K562 (cell line): ENCODE measurements at regions not wholly inside any gene's neighbourhood (a gene's known extent, or its start where the extent isn't known, plus 50 kb on each side); places are given as distances from the start of the nearest gene placed in this dataset.

Source experiments
- ATAC-seq: fragments of 200-7000 bp; cut with Tn5 transposase; 3 replicates; pipeline ENCODE4 v1.9.1; 2020; ENCODE audit warnings: moderate library complexity
- BruUV-seq: library from RNA; stranded (reverse); fragments of 400-500 nt; replicated peaks from 2 replicates; lab custom pipeline; 2021; lab: Mats Ljungman, UMichigan
- CTCF ChIA-PET: fragments of 300-600 bp; formaldehyde crosslinking; extraction: SDS; loops from one replicate; lab custom pipeline; 2021; ENCODE audit warnings: low intra/inter-chr PET ratio; lab: Yijun Ruan, JAX
- POLR2A ChIA-PET: fragments of 300-600, 350-650 bp; sonication (Branson Sonifier 250); formaldehyde crosslinking; extraction: SDS; loops from one replicate; lab custom pipeline; 2021; ENCODE audit warnings: antibody characterized with exemption, inconsistent platforms; lab: Yijun Ruan, JAX
- DNase-seq, 4 experiments: peaks; one replicate each; pipeline versions ENCODE4 v3.0.0 to v3.0.0-alpha.2; 2011 to 2018; ENCODE audit warnings: low spot score in 3 of 4, mixed read lengths in 3 of 4; ENCODE audit errors: extremely low read depth in 1 of 4
- FAIRE-seq: peaks from 2 replicates; lab custom pipeline; 2011; peaks lifted over from hg19 to GRCh38; lab: Jason Lieb, UNC
- H2AFZ ChIP-seq: 2 replicates; pipeline ENCODE4 v1.6.0; 2011; ENCODE audit warnings: low read depth, low read length, control low read depth, inconsistent platforms
- H3K27ac ChIP-seq: fragments of 200-600 bp; 3 replicates; pipeline ENCODE4 v1.8.0; 2011; ENCODE audit warnings: low read depth, mild to moderate bottlenecking, control low read depth, inconsistent platforms, low read length, moderate library complexity, mixed read lengths; ENCODE audit errors: extremely low read depth
- H3K27me3 ChIP-seq, 2 experiments: fragments of 300-600 bp in 1 of 2; 2 replicates in 1 of 2; 3 replicates in 1 of 2; pipeline versions ENCODE4 v1.6.0 to v1.8.0; 2011; ENCODE audit warnings: inconsistent platforms in 2 of 2, low read length in 2 of 2, mild to moderate bottlenecking in 1 of 2, mixed read lengths in 1 of 2, moderate library complexity in 1 of 2; ENCODE audit not compliant: control insufficient read depth in 2 of 2, insufficient read depth in 2 of 2
- H3K36me3 ChIP-seq: fragments of 300-600 bp; 3 replicates; pipeline ENCODE4 v1.8.0; 2011; ENCODE audit warnings: mild to moderate bottlenecking, low read length, inconsistent platforms; ENCODE audit not compliant: control insufficient read depth, insufficient read depth
- H3K4me1 ChIP-seq, 2 experiments: fragments of 200-600 bp in 1 of 2; replicated peaks in 1 of 2; 2 replicates in 1 of 2; 3 replicates in 1 of 2; pipeline versions ENCODE4 v1.5.1 to v1.8.0; 2011; ENCODE audit warnings: inconsistent platforms in 2 of 2, low read length in 2 of 2, mild to moderate bottlenecking in 1 of 2, mixed read lengths in 1 of 2, moderate library complexity in 1 of 2; ENCODE audit not compliant: control insufficient read depth in 2 of 2, insufficient read depth in 2 of 2
- H3K4me2 ChIP-seq: 2 replicates; pipeline ENCODE4 v1.6.1; 2011; ENCODE audit warnings: low read length, control low read depth, inconsistent platforms, mixed read lengths; ENCODE audit not compliant: insufficient read depth
- H3K4me3 ChIP-seq: fragments of 200-600 bp; sonication (generic), shearing (Covaris generic); 2 replicates; pipeline ENCODE4 v1.5.1; 2016; ENCODE audit warnings: control low read depth, inconsistent platforms
- H3K79me2 ChIP-seq: fragments of 200-600 bp; 3 replicates; pipeline ENCODE4 v1.8.0; 2011; ENCODE audit warnings: low read length, inconsistent platforms; ENCODE audit not compliant: control insufficient read depth, insufficient read depth
- H3K9ac ChIP-seq, 2 experiments: 2 replicates each; pipeline versions ENCODE4 v1.6.0 to v1.6.1; 2011; ENCODE audit warnings: low read depth in 2 of 2, low read length in 2 of 2, control low read depth in 1 of 2, inconsistent platforms in 1 of 2, mild to moderate bottlenecking in 1 of 2, mixed read lengths in 1 of 2; ENCODE audit not compliant: insufficient read depth in 1 of 2
- H3K9me1 ChIP-seq: one replicate; pipeline ENCODE4 v1.6.0; 2011; ENCODE audit warnings: inconsistent platforms, mild to moderate bottlenecking, low read length, moderate library complexity; ENCODE audit not compliant: control insufficient read depth, insufficient read depth
- H3K9me3 ChIP-seq: replicated peaks from 2 replicates; pipeline ENCODE4 v1.5.1; 2011; ENCODE audit warnings: low read depth, low read length, inconsistent platforms; ENCODE audit not compliant: control insufficient read depth, insufficient read depth
- H4K20me1 ChIP-seq: replicated peaks from 2 replicates; pipeline ENCODE4 v1.6.1; 2011; ENCODE audit warnings: low read length, inconsistent platforms, mixed read lengths; ENCODE audit not compliant: control insufficient read depth, insufficient read depth
- CBFA2T2 ChIP-seq: fragments of 450-650 bp; conservative IDR thresholded peaks from 2 replicates; pipeline ENCODE4 v1.6.1; 2017; ENCODE audit warnings: mild to moderate bottlenecking
- HDAC8 ChIP-seq: fragments of 450-650 bp; IDR thresholded peaks from 2 replicates; pipeline ENCODE4 v1.6.1; 2016; ENCODE audit warnings: mild to moderate bottlenecking, missing genetic modification characterization, moderate library complexity, missing compliant biosample characterization
- NFXL1 ChIP-seq: fragments of 450-650 bp; formaldehyde crosslinking; IDR thresholded peaks from 2 replicates; pipeline ENCODE4 v1.4.0; 2021; ENCODE audit warnings: mild to moderate bottlenecking
- RAD51 ChIP-seq: fragments of 450-650 bp; IDR thresholded peaks from 2 replicates; pipeline ENCODE4 v1.7.1; 2016; ENCODE audit warnings: low read depth, mild to moderate bottlenecking, borderline replicate concordance
- TFE3 ChIP-seq: fragments of 450-650 bp; formaldehyde crosslinking; IDR thresholded peaks from 2 replicates; pipeline ENCODE4 v1.4.0; 2020; ENCODE audit warnings: mild to moderate bottlenecking, mixed read lengths
- ZNF146 ChIP-seq: IDR thresholded peaks from one replicate; pipeline ENCODE4 v1.6.1; 2018; ENCODE audit warnings: missing compliant biosample characterization; ENCODE audit not compliant: unreplicated experiment
- WGBS: fragments of 100-300 bp; shearing (Covaris generic); methylation state at CpG from one replicate; pipeline ENCODE4 v1.1.6; 2016; ENCODE audit warnings: low coverage, mixed read lengths; ENCODE audit not compliant: insufficient coverage; ENCODE audit errors: missing lambda C conversion rate; 5-methylcytosine and 5-hydroxymethylcytosine counted together
- in situ Hi-C: fragments of 300-500 bp; cut with MboI; formaldehyde crosslinking; loops from 4 replicates; pipeline ENCODE4 v1.15.0; 2018; ENCODE audit warnings: inconsistent platforms, mixed read lengths
- intact Hi-C: fragments of 100-400 bp; cut with micrococcal nuclease; formaldehyde crosslinking; loops from 2 replicates; pipeline ENCODE4 v1.14.2; 2022
- TF ChIP-seq, protein P1 (sequence below): sonication (generic); formaldehyde crosslinking; IDR thresholded peaks from 2 replicates; pipeline ENCODE4 v1.5.0; 2020; ENCODE audit warnings: missing genetic modification reagents

GRCh38 chr6:21846541-21847451 is 253.2 kb downstream of the SOX4 start:
- Histone ChIP-seq H3K9me1 (no peaks in the 10 kb centered on the region), H4K20me1 (no peaks in the 10 kb centered on the region), H3K4me3 (no peak overlapping the region), H3K27ac (no peak overlapping the region), H3K4me2 (no peak overlapping the region), H2AFZ (no peak overlapping the region), H3K79me2 (no peaks in the 10 kb centered on the region), H3K9me3 (no peaks in the 10 kb centered on the region), H3K4me1 (no peaks in the 10 kb centered on the region), H3K9ac (no peak overlapping the region), H3K36me3 (no peaks in the 10 kb centered on the region), H3K27me3 (peaks cover 0 to 6% of the 10 kb centered on the region in 2 experiments; a peak in 2 of 5 replicates)
- POLR2A ChIA-PET, result interaction anchor here (0.6 kb wide), 1 partner anchor 247 kb away, joined by 4 read pairs; no protein-coding TSS in a partner anchor
- WGBS, result under 1% methylated on average over 12 of the region's 12 CpGs
- ATAC-seq (no peak), FAIRE-seq (no peak), DNase-seq (no peak)
- in situ Hi-C loops (no loop called here), intact Hi-C loops (no loop called here)
- no TSS peak for BruUV-seq
- CTCF ChIA-PET, result no interaction called here
- TF ChIP-seq NFXL1 (CRISPR knock-in tag) (no peak), CBFA2T2 (peak; percentile 39), ZNF146 (CRISPR knock-in tag) (no peak), RAD51 (peak; percentile 61), HDAC8 (no peak), TFE3 (CRISPR knock-in tag) (peak; percentile 92)
- TF ChIP-seq, protein P1, sequence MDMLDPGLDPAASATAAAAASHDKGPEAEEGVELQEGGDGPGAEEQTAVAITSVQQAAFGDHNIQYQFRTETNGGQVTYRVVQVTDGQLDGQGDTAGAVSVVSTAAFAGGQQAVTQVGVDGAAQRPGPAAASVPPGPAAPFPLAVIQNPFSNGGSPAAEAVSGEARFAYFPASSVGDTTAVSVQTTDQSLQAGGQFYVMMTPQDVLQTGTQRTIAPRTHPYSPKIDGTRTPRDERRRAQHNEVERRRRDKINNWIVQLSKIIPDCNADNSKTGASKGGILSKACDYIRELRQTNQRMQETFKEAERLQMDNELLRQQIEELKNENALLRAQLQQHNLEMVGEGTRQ (CRISPR knock-in tag), result 0 out of 2 replicates have a peak, but pooled peaks have one; percentile 4
